Dermis microvascular lymphatic vessel endothelial cell (primary cell): ENCODE measurements at regions not wholly inside any gene's neighbourhood (a gene's known extent, or its start where the extent isn't known, plus 50 kb on each side); places are given as distances from the start of the nearest gene placed in this dataset.

Source experiments
- DNase-seq, 2 donors: peaks; one replicate each; pipeline versions ENCODE4 v3.0.0 to v3.0.0-alpha.2; 2010; ENCODE audit warnings: low read depth in 2 of 2

DNA sequence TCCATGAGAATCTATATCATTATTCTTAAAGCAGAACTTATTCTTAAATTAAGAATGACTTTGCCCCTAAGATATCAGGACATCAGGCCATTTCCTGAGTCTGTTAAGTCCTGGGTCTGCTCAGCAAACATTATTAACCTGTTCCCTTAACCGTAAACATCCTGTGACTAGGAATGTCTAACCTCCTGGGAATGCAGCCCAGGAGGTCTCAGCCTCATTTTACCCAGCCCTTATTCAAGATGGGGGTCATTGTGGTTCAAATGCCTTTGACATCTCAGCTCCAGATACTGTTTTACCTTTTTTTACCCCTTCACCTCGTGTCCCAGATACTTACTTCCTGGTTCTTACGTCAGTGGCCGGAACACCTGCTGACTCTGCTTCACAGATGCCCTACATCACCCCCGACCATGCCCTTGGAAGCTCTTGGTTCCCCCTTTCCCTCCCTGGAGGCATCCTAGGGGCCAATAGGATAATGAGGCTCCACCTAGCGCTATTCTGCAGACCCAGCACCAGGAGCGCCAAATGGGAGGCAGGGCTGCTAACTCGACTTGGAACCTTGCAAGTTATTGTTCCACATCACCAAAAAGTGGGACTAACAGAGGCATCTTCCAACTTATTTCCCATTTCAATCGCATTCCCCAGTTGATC is 182.5 kb downstream of the MED10 start:
- DNase-seq, result no peak

DNA sequence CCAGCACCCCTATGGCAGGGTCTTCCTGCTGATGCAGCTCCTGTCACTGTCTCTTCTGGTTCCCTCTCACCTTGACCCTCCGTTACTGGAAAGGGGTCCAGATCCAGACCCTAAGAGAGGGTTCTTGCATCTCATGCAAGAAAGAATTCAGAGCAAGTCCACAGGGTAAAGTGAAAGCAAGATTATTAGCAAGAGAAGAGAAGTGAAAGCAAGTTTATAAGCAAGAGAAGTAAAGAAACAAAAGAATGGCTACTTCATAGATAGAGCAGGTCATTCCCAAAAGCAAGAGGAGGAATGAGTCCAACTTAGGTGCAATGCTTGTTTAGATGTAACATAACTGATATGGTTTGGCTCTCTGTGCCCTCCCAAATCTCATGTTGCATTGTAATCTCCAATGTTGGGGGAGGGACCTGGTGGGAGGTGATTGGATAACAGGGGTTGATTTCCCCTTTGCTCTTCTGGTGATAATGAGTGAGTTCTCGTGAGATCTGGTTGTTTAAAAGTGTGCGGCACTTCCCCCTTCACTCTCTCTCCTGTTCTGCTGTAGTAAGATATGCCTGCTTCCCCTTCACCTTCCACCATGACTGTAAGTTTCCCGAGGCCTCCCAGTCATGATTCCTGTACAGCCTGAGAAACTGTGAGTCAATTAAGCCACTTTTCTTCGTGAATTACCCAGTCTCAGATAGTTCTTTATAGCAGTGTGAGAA is 183.3 kb downstream of the MED10 start:
- DNase-seq, result no peak

DNA sequence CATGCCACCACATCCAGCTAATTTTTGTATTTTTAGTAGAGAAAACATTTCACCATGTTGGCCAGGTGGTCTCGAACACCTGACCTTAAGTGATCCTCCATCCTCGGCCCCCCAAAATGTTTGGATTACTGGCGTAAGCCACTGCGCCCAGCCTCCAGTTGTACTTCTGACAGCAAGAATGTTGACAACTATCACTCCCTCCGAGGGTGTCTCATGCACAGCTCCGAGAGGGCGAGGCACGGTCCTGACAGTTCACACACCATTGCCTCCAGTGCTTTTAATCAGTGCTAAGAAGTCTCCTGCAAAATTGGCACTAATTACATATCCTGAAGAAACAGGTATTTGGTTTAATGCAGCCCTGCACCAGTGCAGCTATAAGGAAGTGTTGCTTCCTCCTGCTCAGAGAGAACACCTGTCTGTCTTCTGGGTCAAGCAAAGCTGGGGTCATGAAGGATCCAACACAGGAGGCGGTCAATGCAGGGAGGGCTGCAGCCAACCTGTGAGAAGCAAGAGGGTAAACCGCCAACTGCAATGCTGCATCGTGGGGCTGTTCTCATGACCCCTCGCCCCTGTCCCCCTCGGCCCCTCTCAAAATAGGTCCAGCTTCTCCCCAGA is 184.0 kb downstream of the MED10 start:
- no peak for DNase-seq

DNA sequence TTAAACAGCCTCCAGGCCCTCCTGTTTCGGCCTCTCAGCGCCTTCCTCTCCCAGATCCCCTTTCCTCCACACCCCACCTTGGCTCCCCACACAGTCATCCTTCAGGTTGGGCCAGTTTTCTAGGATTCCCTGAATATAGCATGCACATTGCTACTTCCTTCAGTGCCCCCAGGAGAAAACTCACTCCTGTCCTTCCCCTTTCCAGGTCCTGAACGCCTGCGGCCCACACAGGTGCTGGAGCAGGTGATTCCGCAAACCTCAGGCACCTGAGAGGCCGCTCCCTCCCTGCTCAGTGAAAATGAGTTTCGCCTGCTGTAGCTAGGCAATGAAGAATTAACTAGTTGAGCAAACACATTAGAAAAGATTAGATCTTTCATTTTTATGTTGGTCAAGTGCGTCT is 185.0 kb downstream of the MED10 start:
- no peak for DNase-seq

DNA sequence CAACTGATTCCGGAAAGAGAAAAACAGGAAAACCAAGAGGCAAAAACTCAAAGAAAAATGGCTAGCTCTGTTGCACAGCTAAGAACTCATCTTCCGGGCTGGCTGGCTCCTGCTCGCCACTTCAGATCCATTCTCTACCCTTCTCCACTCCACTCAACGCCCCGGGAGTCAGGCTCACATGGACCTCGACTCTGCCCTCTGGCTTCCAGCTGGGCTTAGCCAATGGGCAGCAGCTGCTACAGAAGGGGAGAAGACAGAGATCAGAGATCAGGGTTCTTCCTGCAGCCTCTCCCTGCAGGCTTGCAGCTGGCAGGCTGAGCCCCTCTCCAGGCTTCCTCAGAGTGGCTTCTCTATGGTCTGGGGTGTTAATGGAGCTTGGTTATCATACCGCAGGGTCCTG is 187.5 kb downstream of the MED10 start:
- DNase-seq, result no peak

DNA sequence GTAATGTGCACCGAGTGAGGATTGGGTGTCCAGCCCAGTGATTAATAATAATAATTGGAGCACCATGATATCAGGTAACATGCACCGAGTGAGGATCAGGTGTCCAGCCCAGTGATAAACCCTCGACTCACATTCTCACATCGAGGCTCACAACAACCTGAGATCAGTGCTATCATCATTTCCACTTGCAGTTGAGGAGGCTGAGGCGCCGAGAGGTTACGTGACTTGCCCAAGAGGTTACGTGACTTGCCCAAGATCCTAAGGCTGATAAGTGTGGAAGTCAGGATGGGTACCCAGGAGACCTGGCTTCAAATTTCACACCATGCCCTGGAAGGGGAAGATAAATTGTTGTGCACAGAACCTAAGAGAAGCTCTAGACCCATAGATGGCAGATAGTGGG is 189.4 kb downstream of the MED10 start:
- no peak for DNase-seq

DNA sequence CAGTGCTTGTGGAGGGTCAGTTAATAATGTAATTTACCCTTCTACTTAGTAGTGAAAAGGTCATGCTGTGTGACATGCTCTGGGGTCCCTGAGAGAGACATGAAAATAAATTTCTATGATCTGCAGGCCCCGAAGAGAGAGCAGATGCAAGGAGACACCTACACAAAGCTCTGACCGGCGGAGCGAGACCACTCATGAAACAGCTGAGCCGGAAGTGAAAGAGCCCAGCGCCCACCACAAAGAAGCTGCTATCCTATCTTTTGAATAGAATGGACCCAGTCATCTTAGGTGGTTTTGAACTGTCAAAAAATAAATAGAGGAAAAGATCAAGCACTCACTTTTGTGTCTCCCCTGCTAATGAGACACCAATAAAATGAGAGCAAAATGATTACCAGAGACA is 190.0 kb downstream of the MED10 start:
- no peak for DNase-seq

DNA sequence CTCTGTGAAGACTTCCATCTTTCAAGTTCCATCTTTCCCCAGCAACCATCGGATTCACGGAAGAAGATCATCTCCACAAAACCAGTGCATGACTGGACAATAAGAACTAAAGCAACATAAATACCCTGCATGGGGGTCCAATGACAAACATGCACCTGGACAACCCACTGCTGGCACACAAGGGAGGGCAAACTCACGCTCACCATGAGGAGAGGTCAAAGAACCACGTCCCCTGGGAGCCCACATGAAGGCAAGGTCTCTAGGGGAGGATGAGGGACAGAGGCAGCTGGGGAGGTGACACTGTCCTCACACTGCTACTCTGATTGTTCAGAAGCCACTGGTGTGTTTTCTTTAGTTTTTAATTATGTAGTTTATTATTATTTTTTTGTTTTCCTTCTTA is 190.8 kb downstream of the MED10 start:
- no peak for DNase-seq

DNA sequence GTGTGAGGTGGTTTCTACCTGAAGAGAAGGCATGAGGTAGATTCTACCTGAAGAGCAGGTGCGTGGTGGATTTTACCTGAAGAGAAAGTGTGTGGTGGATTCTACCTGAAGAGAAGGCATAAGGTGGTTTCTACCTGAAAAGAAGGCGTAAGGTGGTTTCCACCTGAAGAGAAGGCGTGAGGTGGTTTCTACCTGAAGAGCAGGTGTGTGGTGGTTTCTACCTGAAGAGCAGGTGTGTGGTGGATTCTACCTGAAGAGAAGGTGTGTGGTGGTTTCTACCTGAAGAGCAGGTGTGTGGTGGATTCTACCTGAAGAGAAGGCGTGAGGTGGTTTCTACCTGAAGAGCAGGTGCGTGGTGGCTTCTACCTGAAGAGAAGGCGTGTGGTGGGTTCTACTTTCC is 192.8 kb downstream of the MED10 start:
- DNase-seq, result no peak

DNA sequence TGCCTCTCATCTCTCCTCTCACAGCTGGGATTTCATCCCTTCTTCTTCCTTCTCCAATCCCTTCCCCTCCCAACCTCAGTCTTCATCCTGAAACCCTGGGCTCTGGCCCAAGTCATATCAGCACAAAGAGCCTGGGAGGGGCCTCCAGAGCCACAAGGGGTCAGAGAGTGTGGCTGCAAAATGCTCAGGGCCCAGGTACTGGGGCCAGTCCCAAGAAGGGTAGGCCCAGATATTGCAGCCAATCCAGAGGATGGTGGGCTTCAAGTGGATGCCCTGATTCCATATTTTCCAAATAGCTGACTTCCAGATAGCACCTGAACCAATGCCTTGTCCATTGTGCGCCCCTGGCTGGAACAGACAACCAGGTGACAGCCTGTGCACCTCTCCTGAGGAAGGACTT is 193.9 kb downstream of the MED10 start:
- DNase-seq, result no peak

DNA sequence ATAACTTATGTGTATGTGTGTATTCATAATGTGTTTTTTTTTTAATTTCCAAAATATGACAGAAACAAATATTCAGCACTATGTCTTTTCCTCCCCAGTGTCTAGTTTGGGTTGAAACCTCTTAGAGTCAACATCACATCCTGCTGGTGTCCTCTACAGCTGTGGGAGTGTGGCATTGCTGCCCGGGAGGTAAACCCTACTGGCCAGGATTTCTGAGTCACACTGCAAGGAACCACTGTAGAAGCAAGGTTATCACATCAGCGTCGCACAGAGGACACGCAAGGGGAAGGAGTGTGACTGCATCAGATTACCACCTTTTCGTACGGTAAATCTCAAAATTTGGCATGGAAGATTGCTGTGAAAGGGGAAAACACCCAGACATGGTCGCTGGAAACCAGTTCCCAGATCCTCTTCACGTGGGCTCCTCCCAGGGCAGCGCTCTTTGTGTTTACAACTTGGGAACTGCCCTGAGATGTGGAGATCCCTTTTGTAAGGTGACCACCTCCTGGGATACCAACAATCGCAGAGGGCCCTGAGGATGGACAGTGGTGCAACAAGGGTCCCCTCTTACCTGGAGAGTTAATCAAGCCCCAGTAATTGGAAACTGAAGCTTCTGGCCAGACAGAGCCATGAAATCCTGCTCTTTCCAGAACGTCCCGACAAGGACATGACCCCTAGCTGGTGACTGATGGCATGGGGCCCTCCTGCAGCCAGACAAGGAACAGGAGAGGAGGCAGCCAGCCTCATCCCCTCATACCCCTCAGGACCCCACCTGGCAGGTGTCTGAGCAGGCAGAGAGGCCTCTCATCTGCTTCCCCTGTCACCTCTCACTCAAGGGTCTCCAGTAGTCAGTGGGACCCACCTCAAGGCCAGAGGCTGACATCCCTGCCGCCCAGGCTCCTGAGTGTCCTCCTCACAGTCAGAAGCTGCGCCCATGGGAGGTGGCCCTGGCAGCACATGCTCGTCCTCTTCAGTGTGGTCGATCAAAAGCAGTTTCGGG is 194.7 kb downstream of the MED10 start:
- no peak for DNase-seq

DNA sequence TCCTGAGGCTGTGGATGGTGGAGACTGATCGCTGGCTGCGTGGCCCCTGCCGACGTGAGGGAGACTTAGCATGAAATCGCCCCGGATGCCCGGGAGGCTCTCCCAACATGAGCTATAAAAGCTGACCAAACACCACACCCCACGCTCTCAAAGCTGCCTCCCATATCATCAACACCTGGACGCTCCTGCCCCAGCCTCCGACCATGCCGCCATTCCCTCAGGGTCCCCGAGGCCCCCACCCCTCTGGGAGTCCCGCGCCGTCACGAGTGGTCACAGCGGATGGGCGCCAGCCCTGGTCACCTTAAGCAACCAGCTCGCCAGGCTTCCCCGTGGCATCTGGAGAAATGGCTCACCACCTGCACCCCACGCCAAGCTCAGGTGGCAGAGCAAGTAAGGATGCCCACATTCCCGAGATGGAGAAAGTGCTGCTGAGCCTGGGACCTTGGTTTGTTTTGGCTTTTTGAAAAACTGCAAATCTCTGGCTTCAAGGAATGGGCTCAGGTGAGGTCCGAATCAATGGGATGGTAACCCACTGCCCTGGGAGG is 196.0 kb downstream of the MED10 start:
- DNase-seq, result no peak

DNA sequence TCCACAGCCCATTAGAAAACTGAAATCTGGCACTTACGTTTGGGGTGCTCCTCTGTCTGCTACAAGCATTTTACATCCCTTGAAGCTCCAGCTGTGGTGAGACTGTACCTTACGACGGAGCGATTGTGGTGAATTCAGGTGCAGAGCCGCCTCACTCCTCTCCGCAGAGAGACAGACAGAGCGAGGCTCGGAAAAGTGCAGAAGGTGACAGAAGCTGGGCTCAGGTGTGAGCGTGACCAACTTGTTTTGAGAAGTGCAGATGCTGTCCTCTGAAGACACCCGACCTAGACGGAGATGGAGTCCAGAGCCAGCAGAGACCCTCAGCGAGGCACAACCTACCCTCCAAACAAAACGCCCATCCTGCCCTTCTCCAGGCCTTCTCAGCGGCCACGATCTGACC is 196.5 kb downstream of the MED10 start:
- DNase-seq, result no peak

DNA sequence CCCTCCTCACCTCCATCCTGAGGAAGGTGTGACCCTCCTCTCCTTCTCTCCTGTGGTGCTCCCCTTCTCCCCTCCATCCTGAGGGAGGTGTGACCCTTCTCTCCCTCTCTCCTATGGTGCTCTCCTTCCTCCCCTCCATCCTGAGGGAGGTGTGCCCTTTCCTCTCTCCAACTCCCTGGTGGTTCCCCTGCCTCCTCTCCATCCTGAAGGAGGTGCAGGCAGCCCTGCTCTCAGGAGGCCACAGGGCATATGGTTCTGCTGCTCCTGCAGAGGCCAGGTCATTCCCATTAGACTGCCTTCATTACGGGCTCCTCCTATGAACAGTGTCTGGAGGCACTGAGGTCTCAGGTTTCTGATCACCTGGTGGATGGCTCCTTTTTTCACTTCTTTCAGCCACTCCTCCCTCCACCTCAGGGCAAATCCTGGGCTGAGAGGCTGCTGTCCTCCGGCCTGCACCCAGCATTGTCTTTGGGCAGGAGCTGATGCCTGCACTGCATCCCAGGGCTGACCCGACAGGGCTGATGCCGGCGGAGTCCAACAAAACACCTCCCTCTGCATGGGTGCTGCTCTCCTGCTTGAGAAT is 197.1 kb downstream of the MED10 start:
- no peak for DNase-seq

DNA sequence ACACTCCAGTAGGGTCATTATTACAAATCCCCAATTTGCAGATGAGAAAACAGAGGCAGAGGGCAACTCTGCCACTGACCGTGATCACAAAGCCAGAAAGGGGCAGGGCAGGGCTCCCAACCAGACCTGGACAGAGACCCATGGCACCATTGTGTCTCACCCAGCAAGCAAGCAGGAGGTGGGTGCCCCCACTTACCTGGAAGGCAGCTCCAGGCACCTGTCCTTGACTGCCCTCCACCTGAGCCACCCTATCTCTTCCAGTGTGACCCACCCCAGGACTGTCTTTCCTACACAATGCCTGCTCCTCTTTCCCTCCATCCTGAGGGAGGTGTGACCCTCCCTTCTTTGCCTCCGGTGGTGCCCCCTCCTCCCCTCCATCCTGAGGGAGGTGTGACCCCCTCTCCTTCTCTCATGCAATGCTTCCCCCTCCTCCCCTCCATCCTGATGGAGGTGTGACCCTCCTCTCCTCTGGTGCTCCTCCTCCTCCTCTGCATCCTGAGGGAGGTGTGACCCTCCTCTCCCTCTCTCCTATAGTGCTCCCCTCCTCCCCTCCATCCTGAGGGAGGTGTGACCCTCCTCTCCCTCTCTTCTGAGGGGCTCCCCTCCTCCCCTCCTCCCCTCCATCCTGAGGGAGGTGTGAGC is 198.0 kb downstream of the MED10 start:
- no peak for DNase-seq

DNA sequence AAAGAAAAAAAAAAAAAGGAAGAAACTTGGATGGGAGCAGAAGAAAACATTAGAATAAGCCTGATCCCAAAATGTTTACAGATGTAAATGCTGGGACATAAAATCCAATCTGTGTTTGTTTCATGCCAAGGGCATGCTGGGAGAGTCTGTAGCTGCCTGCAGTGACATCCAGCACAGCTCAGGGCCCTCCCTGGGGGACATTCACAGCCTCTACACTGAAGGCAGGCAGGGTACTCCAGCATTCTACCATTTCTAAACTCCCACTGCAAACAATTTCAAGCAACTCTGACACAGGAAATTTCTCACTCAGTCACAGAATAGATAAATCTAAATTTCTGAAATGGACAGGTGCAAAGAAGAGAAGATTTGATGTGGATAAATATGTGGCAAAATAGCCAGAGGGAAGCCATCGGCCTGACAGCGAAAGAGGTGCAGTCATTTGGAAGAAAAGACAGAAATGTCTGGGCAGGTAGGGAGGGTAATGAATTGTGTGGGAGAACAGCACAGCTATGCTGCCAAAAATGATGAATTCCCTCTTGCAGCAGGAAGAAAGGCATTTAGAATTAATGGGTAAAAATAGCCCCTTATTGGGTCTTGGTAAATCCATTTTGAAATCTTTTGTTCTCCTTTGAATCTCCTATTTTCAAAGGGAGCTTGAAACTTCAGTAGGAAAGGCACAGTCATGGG is 199.4 kb downstream of the MED10 start:
- DNase-seq, result no peak

DNA sequence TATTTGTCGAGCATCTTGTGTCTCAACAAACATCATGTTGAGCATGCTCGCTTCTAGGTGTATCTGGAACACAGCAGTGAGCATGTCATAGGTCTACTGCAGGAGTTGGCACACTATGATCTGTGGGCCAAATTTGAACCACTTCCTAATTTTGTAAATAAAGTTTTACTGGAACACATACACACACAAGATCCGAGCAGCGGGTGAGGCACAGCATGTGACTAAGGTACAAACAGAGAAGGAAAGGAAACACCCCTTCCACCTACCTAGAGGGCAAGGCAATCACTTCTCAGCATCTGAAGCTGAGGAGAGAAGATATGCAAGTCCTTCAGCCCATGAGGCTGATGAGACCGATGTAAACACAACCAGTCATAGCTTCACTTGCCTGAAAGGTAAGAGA is 200.4 kb downstream of the MED10 start:
- no peak for DNase-seq

DNA sequence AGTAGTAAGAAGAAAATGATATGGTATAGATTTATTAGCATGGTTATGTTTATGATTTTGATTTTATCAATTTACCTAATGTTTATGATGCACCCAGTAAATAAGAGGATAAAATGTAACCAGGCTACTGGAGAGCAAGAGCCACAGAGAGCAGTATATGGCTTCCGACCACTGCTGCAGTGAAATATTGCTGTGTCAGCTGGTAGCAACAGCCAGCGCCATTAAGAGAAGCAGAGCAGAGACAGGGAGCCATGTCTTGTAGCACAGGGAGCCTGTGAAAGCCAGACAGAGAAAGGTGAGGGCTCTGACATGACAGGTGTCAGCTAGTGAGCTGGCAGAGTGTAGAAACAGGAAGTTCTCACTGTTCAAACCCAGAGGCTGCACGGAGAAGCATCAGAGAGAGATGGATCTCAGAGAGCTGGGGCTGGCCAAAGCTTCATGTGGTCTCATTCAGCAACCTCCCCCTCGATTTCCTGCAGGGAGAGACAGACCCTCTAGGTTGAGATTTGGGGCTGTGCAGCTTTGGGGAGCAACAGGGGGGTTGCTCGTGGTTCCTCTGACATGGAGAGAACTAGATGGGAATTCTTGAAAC is 202.1 kb downstream of the MED10 start:
- no peak for DNase-seq

DNA sequence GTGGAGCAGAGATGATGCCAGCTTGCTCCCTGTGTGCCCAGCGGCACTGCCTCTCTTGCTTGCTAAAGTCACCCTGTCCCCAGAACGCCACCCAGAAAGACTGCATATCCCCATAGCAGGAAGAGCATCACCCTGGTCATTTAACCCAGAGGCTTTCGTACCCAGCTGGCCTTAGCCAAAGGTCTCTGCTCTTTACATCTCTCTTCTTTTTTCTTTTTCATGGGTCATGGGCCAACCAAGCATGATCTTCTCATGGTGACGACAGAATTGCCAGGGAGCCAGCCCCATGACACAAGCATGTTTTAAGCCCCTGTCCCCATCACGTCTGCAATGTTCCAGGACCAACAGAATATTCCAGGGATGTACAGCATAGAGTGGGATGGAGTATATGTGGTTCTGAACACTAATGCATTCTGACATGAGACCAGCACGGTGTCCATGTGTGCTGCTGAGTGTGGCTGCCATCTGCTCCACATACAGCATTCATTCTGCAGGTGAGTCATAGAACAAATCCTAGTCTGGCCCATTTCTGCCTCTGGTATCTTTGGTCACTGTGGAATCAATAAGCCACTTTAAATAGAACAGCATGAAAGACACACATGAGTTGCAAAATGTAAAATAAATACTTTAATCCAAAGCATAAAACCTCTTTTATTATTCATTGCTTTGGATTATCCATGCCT is 203.0 kb downstream of the MED10 start:
- no peak for DNase-seq
